ENCODE measurements at regions not wholly inside any gene's neighbourhood (a gene's known extent, or its start where the extent isn't known, plus 50 kb on each side); places are given as distances from the start of the nearest gene placed in this dataset.

GRCh38 chr5:38143384-38143783 lies 115.0 kb upstream of the EGFLAM start (continued):
- TF ChIP-seq, protein P1, sequence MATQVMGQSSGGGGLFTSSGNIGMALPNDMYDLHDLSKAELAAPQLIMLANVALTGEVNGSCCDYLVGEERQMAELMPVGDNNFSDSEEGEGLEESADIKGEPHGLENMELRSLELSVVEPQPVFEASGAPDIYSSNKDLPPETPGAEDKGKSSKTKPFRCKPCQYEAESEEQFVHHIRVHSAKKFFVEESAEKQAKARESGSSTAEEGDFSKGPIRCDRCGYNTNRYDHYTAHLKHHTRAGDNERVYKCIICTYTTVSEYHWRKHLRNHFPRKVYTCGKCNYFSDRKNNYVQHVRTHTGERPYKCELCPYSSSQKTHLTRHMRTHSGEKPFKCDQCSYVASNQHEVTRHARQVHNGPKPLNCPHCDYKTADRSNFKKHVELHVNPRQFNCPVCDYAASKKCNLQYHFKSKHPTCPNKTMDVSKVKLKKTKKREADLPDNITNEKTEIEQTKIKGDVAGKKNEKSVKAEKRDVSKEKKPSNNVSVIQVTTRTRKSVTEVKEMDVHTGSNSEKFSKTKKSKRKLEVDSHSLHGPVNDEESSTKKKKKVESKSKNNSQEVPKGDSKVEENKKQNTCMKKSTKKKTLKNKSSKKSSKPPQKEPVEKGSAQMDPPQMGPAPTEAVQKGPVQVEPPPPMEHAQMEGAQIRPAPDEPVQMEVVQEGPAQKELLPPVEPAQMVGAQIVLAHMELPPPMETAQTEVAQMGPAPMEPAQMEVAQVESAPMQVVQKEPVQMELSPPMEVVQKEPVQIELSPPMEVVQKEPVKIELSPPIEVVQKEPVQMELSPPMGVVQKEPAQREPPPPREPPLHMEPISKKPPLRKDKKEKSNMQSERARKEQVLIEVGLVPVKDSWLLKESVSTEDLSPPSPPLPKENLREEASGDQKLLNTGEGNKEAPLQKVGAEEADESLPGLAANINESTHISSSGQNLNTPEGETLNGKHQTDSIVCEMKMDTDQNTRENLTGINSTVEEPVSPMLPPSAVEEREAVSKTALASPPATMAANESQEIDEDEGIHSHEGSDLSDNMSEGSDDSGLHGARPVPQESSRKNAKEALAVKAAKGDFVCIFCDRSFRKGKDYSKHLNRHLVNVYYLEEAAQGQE (IDR thresholded peaks at IDR 0.05; ENCODE audit: unreplicated experiment): no peak
- TF ChIP-seq ZNF114 (CRISPR knock-in tag; IDR thresholded peaks at IDR 0.05) (no peak), CREB1 (CRISPR knock-in tag; IDR thresholded peaks at IDR 0.05; ENCODE audit: low read depth) (no peak)

DNA sequence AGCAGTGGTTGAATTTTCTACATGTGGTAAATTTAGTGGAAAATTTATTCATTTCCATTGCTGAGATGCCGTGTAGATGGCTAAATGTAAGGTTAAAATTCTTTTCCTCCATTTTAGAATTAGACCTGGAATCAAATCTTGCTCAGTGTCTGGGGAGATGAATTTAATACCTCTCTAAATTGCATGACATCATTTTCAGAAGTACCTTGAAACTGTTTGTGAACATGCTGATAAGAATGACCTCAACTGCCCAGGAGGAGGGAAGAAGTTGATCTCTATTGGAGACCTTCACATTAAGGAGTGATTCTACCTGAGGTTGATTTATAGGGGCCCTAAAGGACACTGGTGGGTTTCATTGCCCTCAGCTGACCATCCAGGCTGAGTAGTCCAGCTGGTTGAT lies 116.7 kb upstream of the EGFLAM start:
- DNase-seq (ENCODE audit: low spot score) (no peak), ATAC-seq (no peak)
- H3K4me1 Mint-ChIP-seq: no peaks in the 10 kb centered on the region
- no peaks in the 10 kb centered on the region for H3K4me1 ChIP-seq (ENCODE audit: insufficient read depth)
- H3K9me2 ChIP-seq (ENCODE audit: insufficient read depth): peaks cover 5% of the 10 kb centered on the region; the same call in 1 of the 2 replicates
- H3K27ac Mint-ChIP-seq: no peak overlapping the region
- no peaks in the 10 kb centered on the region for H3F3A ChIP-seq (replicated peaks; ENCODE audit: low read depth)
- no peak overlapping the region; the same call in 1 of the 2 replicates for H2AFZ ChIP-seq
- H3K36me3 ChIP-seq (ENCODE audit: insufficient read depth): no peaks in the 10 kb centered on the region
- H4K20me1 ChIP-seq (replicated peaks; ENCODE audit: insufficient read depth): no peaks in the 10 kb centered on the region
- H3K27me3 Mint-ChIP-seq (ENCODE audit: insufficient read depth, low read depth, poor library complexity): peaks cover under 1% of the 10 kb centered on the region
- TF ChIP-seq CREB1 (CRISPR knock-in tag; IDR thresholded peaks at IDR 0.05; ENCODE audit: low read depth) (no peak), ZNF331 (CRISPR knock-in tag; IDR thresholded peaks at IDR 0.05; ENCODE audit: low read depth) (no peak)
- no peak overlapping the region for H3K27ac ChIP-seq (ENCODE audit: low read depth)
- no peak overlapping the region for H3K4me3 Mint-ChIP-seq
- no peak overlapping the region for H3K4me3 ChIP-seq
- no peak overlapping the region for H3K4me2 ChIP-seq
- H3K36me3 Mint-ChIP-seq (ENCODE audit: low read depth): no peaks in the 10 kb centered on the region
- H3K27me3 ChIP-seq (ENCODE audit: insufficient read depth): no peaks in the 10 kb centered on the region
- no peaks in the 10 kb centered on the region for H3K9me3 Mint-ChIP-seq
- no peaks in the 10 kb centered on the region for H3K79me2 ChIP-seq (replicated peaks; ENCODE audit: insufficient read depth)

GRCh38 chr5:38138574-38138973 lies 119.8 kb upstream of the EGFLAM start:
- peaks cover 9% of the 10 kb centered on the region; the same call in 1 of the 2 replicates for H3K4me1 ChIP-seq (ENCODE audit: insufficient read depth)
- DNase-seq (ENCODE audit: low spot score) (no peak), ATAC-seq (no peak)

More at GRCh38 chr5:38138574-38138973, 119.8 kb upstream of the EGFLAM start:
- H3K9me2 ChIP-seq (ENCODE audit: insufficient read depth): peaks cover 8% of the 10 kb centered on the region; the same call in 1 of the 2 replicates
- no peaks in the 10 kb centered on the region for H3K36me3 ChIP-seq (ENCODE audit: insufficient read depth)
- H3K27ac ChIP-seq (ENCODE audit: low read depth): no peak overlapping the region
- no peaks in the 10 kb centered on the region for H4K20me1 ChIP-seq (replicated peaks; ENCODE audit: insufficient read depth)
- Mint-ChIP-seq H3K4me3 (no peak overlapping the region), H3K9me3 (no peaks in the 10 kb centered on the region), H3K4me1 (peaks cover 16% of the 10 kb centered on the region), H3K36me3 (ENCODE audit: low read depth) (no peaks in the 10 kb centered on the region), H3K27me3 (ENCODE audit: insufficient read depth, low read depth, poor library complexity) (peaks cover 4% of the 10 kb centered on the region), H3K27ac (no peak overlapping the region)
- TF ChIP-seq POLR2AphosphoS5 (IDR thresholded peaks at IDR 0.05; ENCODE audit: low read depth) (no peak), JUNB (IDR thresholded peaks at IDR 0.05; ENCODE audit: unreplicated experiment) (no peak), EZH2 (IDR thresholded peaks at IDR 0.05; ENCODE audit: low read depth, unreplicated experiment) (no peak), CTCF (conservative IDR thresholded peaks at IDR 0.05; ENCODE audit: low read depth in 2 of 2) (no peak), CREB1 (CRISPR knock-in tag; IDR thresholded peaks at IDR 0.05; ENCODE audit: low read depth) (no peak)
- H2AFZ ChIP-seq: no peak overlapping the region
- H3K4me3 ChIP-seq: no peak overlapping the region
- no peaks in the 10 kb centered on the region for H3K79me2 ChIP-seq (replicated peaks; ENCODE audit: insufficient read depth)
- no peaks in the 10 kb centered on the region for H3F3A ChIP-seq (replicated peaks; ENCODE audit: low read depth)
- H3K27me3 ChIP-seq (ENCODE audit: insufficient read depth): no peaks in the 10 kb centered on the region
- H3K4me2 ChIP-seq: no peak overlapping the region
